ENCODE measurements at regions not wholly inside any gene's neighbourhood (a gene's known extent, or its start where the extent isn't known, plus 50 kb on each side); places are given as distances from the start of the nearest gene placed in this dataset.

DNA sequence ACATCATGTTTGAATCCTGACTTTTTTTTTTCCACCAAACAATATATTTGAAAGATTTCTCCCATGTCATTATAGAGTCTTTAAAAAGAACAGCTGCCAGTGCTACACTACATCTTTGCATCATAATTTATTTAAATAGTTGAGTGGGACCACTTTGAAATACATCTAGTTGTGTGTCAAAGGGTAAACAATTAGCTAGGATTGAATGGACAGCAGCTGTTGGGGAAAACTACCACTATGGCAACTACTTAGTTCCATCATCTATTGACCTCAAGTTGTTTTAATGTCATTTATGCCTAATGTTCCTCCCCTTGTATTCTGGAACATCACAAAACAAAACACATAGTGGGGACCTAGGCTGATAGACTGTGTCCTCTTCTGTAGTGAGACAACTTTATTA is 985.1 kb downstream of the SORCS1 start:
- H3K27ac ChIP-seq = no peak overlapping the region
- H3K4me3 ChIP-seq = no peak overlapping the region
- FAIRE-seq = no peak
- DNase-seq = no peak
- no peaks in the 10 kb centered on the region for H3K9me3 ChIP-seq
- TF ChIP-seq, protein P1, sequence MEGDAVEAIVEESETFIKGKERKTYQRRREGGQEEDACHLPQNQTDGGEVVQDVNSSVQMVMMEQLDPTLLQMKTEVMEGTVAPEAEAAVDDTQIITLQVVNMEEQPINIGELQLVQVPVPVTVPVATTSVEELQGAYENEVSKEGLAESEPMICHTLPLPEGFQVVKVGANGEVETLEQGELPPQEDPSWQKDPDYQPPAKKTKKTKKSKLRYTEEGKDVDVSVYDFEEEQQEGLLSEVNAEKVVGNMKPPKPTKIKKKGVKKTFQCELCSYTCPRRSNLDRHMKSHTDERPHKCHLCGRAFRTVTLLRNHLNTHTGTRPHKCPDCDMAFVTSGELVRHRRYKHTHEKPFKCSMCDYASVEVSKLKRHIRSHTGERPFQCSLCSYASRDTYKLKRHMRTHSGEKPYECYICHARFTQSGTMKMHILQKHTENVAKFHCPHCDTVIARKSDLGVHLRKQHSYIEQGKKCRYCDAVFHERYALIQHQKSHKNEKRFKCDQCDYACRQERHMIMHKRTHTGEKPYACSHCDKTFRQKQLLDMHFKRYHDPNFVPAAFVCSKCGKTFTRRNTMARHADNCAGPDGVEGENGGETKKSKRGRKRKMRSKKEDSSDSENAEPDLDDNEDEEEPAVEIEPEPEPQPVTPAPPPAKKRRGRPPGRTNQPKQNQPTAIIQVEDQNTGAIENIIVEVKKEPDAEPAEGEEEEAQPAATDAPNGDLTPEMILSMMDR (IDR thresholded peaks at IDR 0.05) = no peak
- H3K36me3 ChIP-seq = no peaks in the 10 kb centered on the region
- intact Hi-C loops (cut with DNase I) = no loop called here
- H3K4me1 ChIP-seq = no peaks in the 10 kb centered on the region
- ATAC-seq = no peak
- no peaks in the 10 kb centered on the region for H3K27me3 ChIP-seq

DNA sequence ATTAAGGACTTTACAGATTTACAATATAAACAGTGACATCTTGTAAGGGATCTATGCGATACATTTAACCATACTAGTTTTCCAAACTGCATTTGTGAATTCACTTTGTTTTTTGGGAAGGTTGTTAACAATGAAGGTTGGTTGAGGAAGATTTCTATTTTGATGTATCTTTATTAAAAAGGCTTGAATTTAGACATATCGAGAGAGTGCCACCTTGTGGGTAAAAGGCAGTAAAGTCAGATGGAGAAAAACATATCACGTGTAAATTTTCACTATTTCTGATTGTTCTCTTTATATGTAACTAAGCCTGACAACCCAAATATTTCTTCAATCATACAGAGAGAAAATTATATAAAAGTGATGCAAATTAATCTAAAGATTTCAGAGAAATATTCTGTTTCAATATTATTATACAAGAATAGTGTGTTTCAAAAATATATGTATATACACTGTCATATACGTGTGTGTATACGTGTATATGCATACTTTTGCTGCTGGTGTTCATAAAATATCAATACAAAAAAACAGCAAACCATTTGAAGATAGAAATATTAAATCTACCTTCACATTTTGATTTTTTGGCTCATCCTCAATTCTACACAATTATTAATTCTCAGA is 988.6 kb downstream of the SORCS1 start:
- 43 to 51% methylated on average over 5 of the region's 5 CpGs for WGBS, 2 donors
- intact Hi-C loops (cut with DNase I) = no loop called here
- ATAC-seq = peak in 3 of 4 donors; percentile 37 to 62 (median 57)

DNA sequence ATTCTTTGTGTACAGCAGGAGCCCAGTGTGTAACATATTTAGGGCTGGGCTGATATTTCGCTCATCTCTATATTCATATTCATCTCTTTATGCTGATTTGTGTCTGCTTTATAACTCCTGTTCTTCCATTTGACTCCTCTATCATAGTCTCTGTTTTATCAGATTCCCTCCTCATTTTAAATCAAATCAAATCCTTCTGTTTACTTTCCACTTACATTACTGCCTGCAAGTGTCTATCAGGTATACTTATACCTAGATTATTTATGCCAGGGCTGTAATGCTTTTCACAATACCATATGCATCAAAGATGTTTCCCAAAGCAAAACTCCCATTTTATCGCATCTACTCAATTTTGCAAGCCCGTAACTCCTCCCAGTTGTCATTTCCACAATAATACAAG is 990.7 kb downstream of the SORCS1 start:
- intact Hi-C loops (cut with DNase I) = loop anchor here in 1 of 3 donors (5.0 kb wide), 1 partner anchor 222 kb away; no protein-coding TSS in a partner anchor
- ATAC-seq (no peak), FAIRE-seq (no peak), DNase-seq (no peak)
- Histone ChIP-seq H3K4me1 (no peaks in the 10 kb centered on the region), H3K4me3 (no peak overlapping the region), H3K27ac (no peak overlapping the region), H3K36me3 (no peaks in the 10 kb centered on the region), H3K9me3 (no peaks in the 10 kb centered on the region), H3K27me3 (no peaks in the 10 kb centered on the region)
- TF ChIP-seq, protein P1 (IDR thresholded peaks at IDR 0.05) = no peak
- 74 to 94% methylated on average over 3 of the region's 3 CpGs for WGBS, 2 donors

More for the DNA sequence above, 988.6 kb downstream of the SORCS1 start:
- no peaks in the 10 kb centered on the region for H3K9me3 ChIP-seq
- H3K4me3 ChIP-seq = no peak overlapping the region
- no peak for DNase-seq
- no peaks in the 10 kb centered on the region for H3K36me3 ChIP-seq
- H3K27ac ChIP-seq = no peak overlapping the region
- TF ChIP-seq, protein P1 (IDR thresholded peaks at IDR 0.05) = peak; percentile 12 to 33 (median 20)
- peak; percentile 75 for FAIRE-seq
- no peaks in the 10 kb centered on the region for H3K27me3 ChIP-seq
- no peaks in the 10 kb centered on the region for H3K4me1 ChIP-seq

DNA sequence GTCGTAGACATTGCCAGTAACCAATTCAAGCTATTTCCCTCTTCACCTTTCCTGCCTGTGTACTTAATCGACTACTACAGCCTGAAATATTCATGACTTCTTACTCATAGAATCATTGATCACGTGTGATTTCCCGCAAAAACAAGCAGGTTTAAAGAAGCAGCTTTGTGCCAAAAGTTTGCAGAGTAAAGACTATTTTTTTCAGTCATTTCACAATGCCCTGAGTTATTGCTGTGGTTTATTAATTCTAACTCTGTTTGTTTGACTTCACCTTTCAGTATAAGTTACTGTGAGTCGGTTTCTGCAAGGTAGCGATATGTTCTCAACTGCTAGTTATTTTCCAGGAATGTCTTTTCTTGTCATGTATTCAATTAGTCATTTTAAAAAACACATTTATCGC is 995.3 kb downstream of the SORCS1 start:
- ATAC-seq = no peak
- FAIRE-seq = no peak
- intact Hi-C loops (cut with DNase I) = no loop called here
- WGBS, 2 donors = 30 to 35% methylated on average over 7 of the region's 7 CpGs
- no peaks in the 10 kb centered on the region for H3K9me3 ChIP-seq
- TF ChIP-seq, protein P1 (IDR thresholded peaks at IDR 0.05) = no peak
- no peak overlapping the region for H3K27ac ChIP-seq
- H3K36me3 ChIP-seq = no peaks in the 10 kb centered on the region
- no peak overlapping the region for H3K4me3 ChIP-seq
- no peaks in the 10 kb centered on the region for H3K27me3 ChIP-seq
- no peaks in the 10 kb centered on the region for H3K4me1 ChIP-seq
- no peak for DNase-seq

DNA sequence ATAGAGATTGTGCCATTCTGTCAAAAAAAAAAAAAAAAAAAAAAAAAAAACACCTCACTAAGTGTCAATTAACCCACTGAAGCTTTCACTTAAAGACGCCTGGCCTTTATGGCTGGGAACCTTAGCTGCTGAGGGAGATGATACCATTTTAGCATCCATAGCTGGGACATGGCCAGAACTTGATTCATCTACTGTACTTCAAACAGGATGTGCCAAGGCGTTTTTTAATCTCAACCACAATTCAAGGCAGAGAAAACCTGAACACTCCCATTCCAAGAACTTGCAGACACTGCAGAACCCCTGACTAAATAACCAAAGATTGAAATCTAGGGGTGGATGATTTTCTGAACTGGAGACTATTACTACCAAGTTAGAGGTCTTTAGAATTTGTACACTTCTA is 996.6 kb downstream of the SORCS1 start:
- FAIRE-seq (no peak), ATAC-seq (no peak), DNase-seq (no peak)
- intact Hi-C loops (cut with DNase I) = no loop called here
- TF ChIP-seq, protein P1 (IDR thresholded peaks at IDR 0.05) = no peak
- H3K4me1 ChIP-seq = no peaks in the 10 kb centered on the region
- no peak overlapping the region for H3K27ac ChIP-seq
- WGBS, 2 donors = 49 to 56% methylated on average over 2 of the region's 2 CpGs
- no peak overlapping the region for H3K4me3 ChIP-seq
- no peaks in the 10 kb centered on the region for H3K36me3 ChIP-seq
- H3K9me3 ChIP-seq = no peaks in the 10 kb centered on the region
- H3K27me3 ChIP-seq = no peaks in the 10 kb centered on the region
